ENCODE measurements at regions not wholly inside any gene's neighbourhood (a gene's known extent, or its start where the extent isn't known, plus 50 kb on each side); places are given as distances from the start of the nearest gene placed in this dataset.

- TF ChIP-seq CTCF (IDR thresholded peaks at IDR 0.05; ENCODE audit: poor library complexity, severe bottlenecking): no peak
- no peak for TF ChIP-seq EZH2 (IDR thresholded peaks at IDR 0.05; ENCODE audit: borderline replicate concordance, insufficient read depth, low read length, poor library complexity, severe bottlenecking)
- no peak for TF ChIP-seq REST (IDR thresholded peaks at IDR 0.05; ENCODE audit: borderline replicate concordance)
- TF ChIP-seq EP300 (conservative IDR thresholded peaks at IDR 0.05; ENCODE audit: poor library complexity, severe bottlenecking): no peak
- no peak for TF ChIP-seq MXI1 (conservative IDR thresholded peaks at IDR 0.05; ENCODE audit: poor library complexity, severe bottlenecking)
- TF ChIP-seq TAF1 (IDR thresholded peaks at IDR 0.05; ENCODE audit: low read depth): no peak
- no peak for TF ChIP-seq POLR2AphosphoS5 (IDR thresholded peaks at IDR 0.05)
- no peak for TF ChIP-seq SMC3 (conservative IDR thresholded peaks at IDR 0.05; ENCODE audit: poor library complexity)
- TF ChIP-seq RAD21 (conservative IDR thresholded peaks at IDR 0.05): no peak
Observed at GRCh38 chr9:89850153-89850552, 245.3 kb downstream of the GADD45G start.
